AG04450 (cell line): ENCODE measurements at regions not wholly inside any gene's neighbourhood (a gene's known extent, or its start where the extent isn't known, plus 50 kb on each side); places are given as distances from the start of the nearest gene placed in this dataset.

Source experiments
- CTCF ChIA-PET: fragments of 300-600, 350-600 bp; formaldehyde crosslinking; extraction: SDS; loops from one replicate; lab custom pipeline; 2022; ENCODE audit warnings: antibody characterized with exemption, inconsistent platforms; lab: Charles Lee
- POLR2A ChIA-PET: fragments of 350-600 bp; formaldehyde crosslinking; extraction: SDS; loops from one replicate; lab custom pipeline; 2021; ENCODE audit warnings: antibody characterized with exemption, inconsistent platforms; lab: Yijun Ruan, JAX
- DNase-seq: peaks from one replicate; pipeline ENCODE4 v3.0.0-alpha.2; 2011; ENCODE audit warnings: low read depth, low spot score
- H3K27ac ChIP-seq: one replicate; pipeline ENCODE4 v1.5.1; 2012; ENCODE audit warnings: low read depth, low read length, control low read depth
- H3K27me3 ChIP-seq: one replicate; pipeline ENCODE4 v1.6.0; 2012; ENCODE audit warnings: low read length; ENCODE audit not compliant: control insufficient read depth, insufficient read depth
- H3K4me3 ChIP-seq: 2 replicates; pipeline ENCODE4 v1.5.1; 2011; ENCODE audit warnings: mild to moderate bottlenecking, low read depth, low read length, control low read depth
- H3K9me3 ChIP-seq: 2 replicates; pipeline ENCODE4 v1.5.1; 2012; ENCODE audit warnings: low read length; ENCODE audit not compliant: control insufficient read depth, insufficient read depth
- CTCF ChIP-seq: IDR thresholded peaks from 2 replicates; pipeline ENCODE4 v1.5.1; 2011; ENCODE audit warnings: low read depth, low read length, control low read depth, inconsistent platforms

DNA sequence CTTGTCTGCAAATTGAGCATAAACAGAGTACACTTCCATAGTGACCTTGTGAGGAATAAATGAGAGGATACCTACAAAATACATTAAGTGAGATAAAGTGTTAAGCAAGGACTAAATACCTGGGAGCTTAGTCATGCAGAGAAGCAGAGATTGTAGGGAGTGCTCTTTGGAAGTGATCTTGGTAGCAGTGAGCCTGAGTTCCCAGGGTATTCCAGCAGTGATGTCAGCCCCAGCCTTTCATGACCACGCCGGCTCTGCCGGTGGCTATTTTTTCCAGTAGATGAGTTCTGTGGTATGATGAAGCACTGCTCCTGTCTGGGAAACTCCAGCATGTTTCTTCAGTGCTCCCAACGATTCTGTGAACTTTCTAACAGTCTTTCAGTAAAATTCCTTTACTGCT is 391.5 kb upstream of the IGFBP7 start:
- ChIA-PET POLR2A (no interaction called here), CTCF (no interaction called here)
- no peak overlapping the region for H3K27ac ChIP-seq
- H3K9me3 ChIP-seq: no peaks in the 10 kb centered on the region
- TF ChIP-seq CTCF: no peak
- no peaks in the 10 kb centered on the region for H3K27me3 ChIP-seq
- no peak overlapping the region for H3K4me3 ChIP-seq
- DNase-seq: no peak

DNA sequence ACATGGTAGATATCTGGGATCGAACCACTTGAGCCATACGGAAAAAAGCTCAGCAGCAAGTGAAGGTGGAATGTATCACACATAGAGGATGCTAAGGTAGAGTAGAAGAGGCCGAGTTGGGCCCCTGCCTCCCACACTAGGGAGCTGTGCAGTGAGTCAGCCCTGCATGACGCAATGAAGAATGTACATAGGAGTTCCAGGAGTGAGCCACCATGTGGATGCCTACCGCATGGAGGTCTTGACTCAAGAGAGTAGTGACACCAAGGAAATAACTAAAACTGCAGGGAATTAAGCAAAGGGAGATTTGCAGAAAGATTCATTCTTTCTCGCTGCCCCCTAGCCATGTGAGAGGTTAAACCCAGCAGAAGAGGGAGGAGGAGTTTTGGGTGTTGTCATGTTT is 389.6 kb upstream of the IGFBP7 start:
- no peak for DNase-seq
- POLR2A ChIA-PET: no interaction called here
- TF ChIP-seq CTCF: no peak
- CTCF ChIA-PET: no interaction called here
- no peaks in the 10 kb centered on the region for H3K9me3 ChIP-seq
- no peaks in the 10 kb centered on the region for H3K27me3 ChIP-seq
- no peak overlapping the region for H3K27ac ChIP-seq
- H3K4me3 ChIP-seq: no peak overlapping the region

GRCh38 chr4:57498251-57498650 is 388.1 kb upstream of the IGFBP7 start:
- TF ChIP-seq CTCF: no peak
- POLR2A ChIA-PET: no interaction called here
- no peaks in the 10 kb centered on the region for H3K9me3 ChIP-seq
- H3K27me3 ChIP-seq: no peaks in the 10 kb centered on the region
- CTCF ChIA-PET: no interaction called here
- no peak overlapping the region for H3K27ac ChIP-seq
- no peak overlapping the region for H3K4me3 ChIP-seq
- DNase-seq: no peak

GRCh38 chr4:57496697-57497471 is 386.7 kb upstream of the IGFBP7 start:
- no peak for DNase-seq
- Histone ChIP-seq H3K27me3 (no peaks in the 10 kb centered on the region), H3K9me3 (no peaks in the 10 kb centered on the region), H3K27ac (no peak overlapping the region), H3K4me3 (no peak overlapping the region)
- ChIA-PET POLR2A (no interaction called here), CTCF (no interaction called here)
- TF ChIP-seq CTCF: no peak

DNA sequence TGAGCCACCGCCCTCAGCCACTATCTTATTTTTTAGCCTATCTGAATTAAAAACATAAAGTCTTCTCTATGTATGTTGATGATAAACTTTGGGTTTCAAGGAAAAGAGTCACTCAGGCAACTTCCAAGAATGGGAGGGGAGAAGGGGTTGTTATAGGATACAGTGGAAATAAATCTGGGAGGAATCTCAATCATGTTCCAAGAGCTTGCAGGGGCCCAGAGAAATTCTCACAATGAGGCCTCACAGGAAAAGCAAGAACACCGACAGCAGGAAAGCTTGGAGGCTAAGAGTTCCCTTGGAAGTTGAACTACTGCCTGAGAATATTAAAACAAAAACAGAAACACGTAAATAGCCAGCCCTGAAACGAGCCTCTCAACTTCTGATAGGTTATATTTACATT is 384.6 kb upstream of the IGFBP7 start:
- Histone ChIP-seq H3K9me3 (no peaks in the 10 kb centered on the region), H3K4me3 (no peak overlapping the region), H3K27ac (no peak overlapping the region), H3K27me3 (no peaks in the 10 kb centered on the region)
- CTCF ChIA-PET: no interaction called here
- TF ChIP-seq CTCF: no peak
- POLR2A ChIA-PET: no interaction called here
- no peak for DNase-seq
